ENCODE measurements at regions not wholly inside any gene's neighbourhood (a gene's known extent, or its start where the extent isn't known, plus 50 kb on each side); places are given as distances from the start of the nearest gene placed in this dataset.

GRCh38 chr5:145111420-145111819 lies 723.7 kb downstream of the PRELID2 start:
- H3K27me3 ChIP-seq (ENCODE audit: control insufficient read depth in 2 of 2, insufficient read depth in 2 of 2, low read length in 2 of 2) = no peaks in the 10 kb centered on the region
- H3K4me1 ChIP-seq (replicated peaks in 1 of 2; ENCODE audit: control insufficient read depth in 2 of 2, insufficient read depth in 2 of 2, low read length in 2 of 2) = no peaks in the 10 kb centered on the region
- no peak overlapping the region for H3K4me2 ChIP-seq (ENCODE audit: insufficient read depth, low read length)
- H3K9me1 ChIP-seq (ENCODE audit: control insufficient read depth, insufficient read depth, low read length) = no peaks in the 10 kb centered on the region
- WGBS (ENCODE audit: insufficient coverage, low coverage, missing lambda C conversion rate) = 2% methylated on average over 3 of the region's 3 CpGs
- intact Hi-C loops (cut with micrococcal nuclease) = no loop called here
- no peak overlapping the region for H3K9ac ChIP-seq (ENCODE audit: insufficient read depth in 1 of 2, low read depth in 2 of 2, low read length in 2 of 2)
- H3K36me3 ChIP-seq (ENCODE audit: control insufficient read depth, insufficient read depth, low read length) = no peaks in the 10 kb centered on the region
- ATAC-seq = no peak
- H3K79me2 ChIP-seq (ENCODE audit: control insufficient read depth, insufficient read depth, low read length) = no peaks in the 10 kb centered on the region
- no TSS peak for BruUV-seq (replicated peaks)
- H4K20me1 ChIP-seq (replicated peaks; ENCODE audit: control insufficient read depth, insufficient read depth, low read length) = no peaks in the 10 kb centered on the region
- H3K27ac ChIP-seq (ENCODE audit: extremely low read depth, low read depth, low read length) = no peak overlapping the region
- no peak overlapping the region for H3K4me3 ChIP-seq
- ChIA-PET CTCF (ENCODE audit: low intra/inter-chr PET ratio) (no interaction called here), POLR2A (no interaction called here)
- no peak for FAIRE-seq
- no peak overlapping the region for H2AFZ ChIP-seq (ENCODE audit: low read depth, low read length)
- TF ChIP-seq RBM34 (IDR thresholded peaks at IDR 0.05; ENCODE audit: borderline replicate concordance, insufficient read depth, low read length) (no peak), MEF2A (IDR thresholded peaks at IDR 0.05; ENCODE audit: control insufficient read depth, low read depth, low read length) (no peak), SUPT5H (IDR thresholded peaks at IDR 0.05) (no peak), ZNF23 (CRISPR knock-in tag; IDR thresholded peaks at IDR 0.05) (no peak), KDM4B (IDR thresholded peaks at IDR 0.05; ENCODE audit: borderline replicate concordance in 2 of 2, low read depth in 1 of 2) (no peak)
- H3K9me3 ChIP-seq (replicated peaks; ENCODE audit: control insufficient read depth, insufficient read depth, low read depth, low read length) = no peaks in the 10 kb centered on the region
- no peak for DNase-seq (ENCODE audit: extremely low read depth in 1 of 4, low spot score in 3 of 4)
- in situ Hi-C loops (cut with MboI) = no loop called here

- Histone ChIP-seq H4K20me1 (replicated peaks; ENCODE audit: control insufficient read depth, insufficient read depth, low read length) (no peaks in the 10 kb centered on the region), H3K9me3 (replicated peaks; ENCODE audit: control insufficient read depth, insufficient read depth, low read depth, low read length) (no peaks in the 10 kb centered on the region), H3K27ac (ENCODE audit: extremely low read depth, low read depth, low read length) (no peak overlapping the region), H3K9me1 (ENCODE audit: control insufficient read depth, insufficient read depth, low read length) (no peaks in the 10 kb centered on the region), H3K36me3 (ENCODE audit: control insufficient read depth, insufficient read depth, low read length) (no peaks in the 10 kb centered on the region), H3K27me3 (ENCODE audit: control insufficient read depth in 2 of 2, insufficient read depth in 2 of 2, low read length in 2 of 2) (no peaks in the 10 kb centered on the region), H3K4me1 (replicated peaks in 1 of 2; ENCODE audit: control insufficient read depth in 2 of 2, insufficient read depth in 2 of 2, low read length in 2 of 2) (no peaks in the 10 kb centered on the region), H2AFZ (ENCODE audit: low read depth, low read length) (no peak overlapping the region), H3K4me2 (ENCODE audit: insufficient read depth, low read length) (no peak overlapping the region), H3K79me2 (ENCODE audit: control insufficient read depth, insufficient read depth, low read length) (no peaks in the 10 kb centered on the region), H3K9ac (ENCODE audit: insufficient read depth in 1 of 2, low read depth in 2 of 2, low read length in 2 of 2) (no peak overlapping the region), H3K4me3 (no peak overlapping the region)
- intact Hi-C loops (cut with micrococcal nuclease) (no loop called here), in situ Hi-C loops (cut with MboI) (no loop called here)
- FAIRE-seq (no peak), DNase-seq (ENCODE audit: extremely low read depth in 1 of 4, low spot score in 3 of 4) (no peak), ATAC-seq (no peak)
- ChIA-PET POLR2A (no interaction called here), CTCF (ENCODE audit: low intra/inter-chr PET ratio) (no interaction called here)
- TF ChIP-seq, protein P1, sequence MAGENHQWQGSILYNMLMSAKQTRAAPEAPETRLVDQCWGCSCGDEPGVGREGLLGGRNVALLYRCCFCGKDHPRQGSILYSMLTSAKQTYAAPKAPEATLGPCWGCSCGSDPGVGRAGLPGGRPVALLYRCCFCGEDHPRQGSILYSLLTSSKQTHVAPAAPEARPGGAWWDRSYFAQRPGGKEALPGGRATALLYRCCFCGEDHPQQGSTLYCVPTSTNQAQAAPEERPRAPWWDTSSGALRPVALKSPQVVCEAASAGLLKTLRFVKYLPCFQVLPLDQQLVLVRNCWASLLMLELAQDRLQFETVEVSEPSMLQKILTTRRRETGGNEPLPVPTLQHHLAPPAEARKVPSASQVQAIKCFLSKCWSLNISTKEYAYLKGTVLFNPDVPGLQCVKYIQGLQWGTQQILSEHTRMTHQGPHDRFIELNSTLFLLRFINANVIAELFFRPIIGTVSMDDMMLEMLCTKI (IDR thresholded peaks at IDR 0.05; ENCODE audit: partially characterized antibody) = no peak
- no peak for TF ChIP-seq MEF2D (tag; conservative IDR thresholded peaks at IDR 0.05; ENCODE audit: low read depth)
- no peak for TF ChIP-seq HMG20B (CRISPR knock-in tag; IDR thresholded peaks at IDR 0.05)
- TF ChIP-seq BDP1 (IDR thresholded peaks at IDR 0.05; ENCODE audit: insufficient read depth, insufficient read length) = no peak
- TF ChIP-seq MEIS2 (IDR thresholded peaks at IDR 0.05; ENCODE audit: partially characterized antibody) = no peak
- no peak for TF ChIP-seq FOXJ2 (tag; IDR thresholded peaks at IDR 0.05)
- TF ChIP-seq ZNF75A (CRISPR knock-in tag; IDR thresholded peaks at IDR 0.05) = no peak
- TF ChIP-seq MCM7 (IDR thresholded peaks at IDR 0.05) = no peak
- no TSS peak for BruUV-seq (replicated peaks)
Observed at GRCh38 chr5:145110834-145111233, 724.3 kb downstream of the PRELID2 start.

Data from K562 (cell line).